BJ (cell line): ENCODE measurements at regions not wholly inside any gene's neighbourhood (a gene's known extent, or its start where the extent isn't known, plus 50 kb on each side); places are given as distances from the start of the nearest gene placed in this dataset.

Experiments used
- CTCF ChIA-PET: fragments of 350-600 bp; formaldehyde crosslinking; extraction: SDS; loops from one replicate; lab custom pipeline; 2021; ENCODE audit warnings: antibody characterized with exemption, inconsistent platforms; lab: Yijun Ruan, JAX
- POLR2A ChIA-PET: fragments of 300-600 bp; sonication (Branson Sonifier 250); formaldehyde crosslinking; extraction: SDS; loops from one replicate; lab custom pipeline; 2021; ENCODE audit warnings: antibody characterized with exemption; lab: Charles Lee
- DNase-seq: peaks from one replicate; pipeline ENCODE4 v3.0.0-alpha.2; 2011; ENCODE audit warnings: low read depth
- H3K27me3 ChIP-seq: 2 replicates; pipeline ENCODE4 v1.6.0; 2011; ENCODE audit warnings: low read length; ENCODE audit not compliant: control insufficient read depth, insufficient read depth
- H3K36me3 ChIP-seq: 2 replicates; pipeline ENCODE4 v1.5.1; 2011; ENCODE audit warnings: low read length; ENCODE audit not compliant: control insufficient read depth, insufficient read depth
- H3K4me3 ChIP-seq: 2 replicates; pipeline ENCODE4 v1.5.1; 2011; ENCODE audit warnings: low read depth, mild to moderate bottlenecking, control low read depth, low read length
- CTCF ChIP-seq: IDR thresholded peaks from 2 replicates; pipeline ENCODE4 v1.5.1; 2011; ENCODE audit warnings: low read depth, mild to moderate bottlenecking, control low read depth, inconsistent platforms, low read length, moderate library complexity; ENCODE audit not compliant: insufficient read depth

- no peak for TF ChIP-seq CTCF
- Histone ChIP-seq H3K27me3 (no peaks in the 10 kb centered on the region), H3K36me3 (no peaks in the 10 kb centered on the region), H3K4me3 (no peak overlapping the region)
- DNase-seq, result no peak
- POLR2A ChIA-PET, result no interaction called here
- CTCF ChIA-PET, result no interaction called here
Observed at GRCh38 chr14:82778008-82778590, 1244.4 kb upstream of the SEL1L start.

- ChIA-PET CTCF (no interaction called here), POLR2A (no interaction called here)
- TF ChIP-seq CTCF, result no peak
- Histone ChIP-seq H3K4me3 (no peak overlapping the region), H3K27me3 (no peaks in the 10 kb centered on the region), H3K36me3 (no peaks in the 10 kb centered on the region)
- no peak for DNase-seq
Observed at GRCh38 chr14:82778601-82779000, 1244.9 kb upstream of the SEL1L start.

GRCh38 chr14:82779301-82779700, 1245.6 kb upstream of the SEL1L start:
- no peaks in the 10 kb centered on the region for H3K27me3 ChIP-seq
- DNase-seq, result no peak
- H3K36me3 ChIP-seq, result no peaks in the 10 kb centered on the region
- TF ChIP-seq CTCF, result no peak
- ChIA-PET CTCF (no interaction called here), POLR2A (no interaction called here)
- H3K4me3 ChIP-seq, result no peak overlapping the region

- CTCF ChIA-PET, result no interaction called here
- Histone ChIP-seq H3K36me3 (no peaks in the 10 kb centered on the region), H3K27me3 (no peaks in the 10 kb centered on the region), H3K4me3 (no peak overlapping the region)
- DNase-seq, result no peak
- no peak for TF ChIP-seq CTCF
- POLR2A ChIA-PET, result no interaction called here
Observed at GRCh38 chr14:82785756-82786482, 1252.3 kb upstream of the SEL1L start.

GRCh38 chr14:82786483-82786880, 1252.8 kb upstream of the SEL1L start:
- ChIA-PET POLR2A (no interaction called here), CTCF (no interaction called here)
- no peak overlapping the region for H3K4me3 ChIP-seq
- no peak for DNase-seq
- H3K36me3 ChIP-seq, result no peaks in the 10 kb centered on the region
- H3K27me3 ChIP-seq, result no peaks in the 10 kb centered on the region
- no peak for TF ChIP-seq CTCF
